ENCODE measurements at regions not wholly inside any gene's neighbourhood (a gene's known extent, or its start where the extent isn't known, plus 50 kb on each side); places are given as distances from the start of the nearest gene placed in this dataset.

GRCh38 chr16:52070341-52071057 is 476.4 kb downstream of the TOX3 start:
- H3K4me3 ChIP-seq: no peak overlapping the region
- no peak for DNase-seq
- no peaks in the 10 kb centered on the region for H3K4me1 ChIP-seq
- intact Hi-C loops (cut with micrococcal nuclease): no loop called here
- no peak overlapping the region for H3K27ac ChIP-seq (replicated peaks)
- TF ChIP-seq, protein P1, sequence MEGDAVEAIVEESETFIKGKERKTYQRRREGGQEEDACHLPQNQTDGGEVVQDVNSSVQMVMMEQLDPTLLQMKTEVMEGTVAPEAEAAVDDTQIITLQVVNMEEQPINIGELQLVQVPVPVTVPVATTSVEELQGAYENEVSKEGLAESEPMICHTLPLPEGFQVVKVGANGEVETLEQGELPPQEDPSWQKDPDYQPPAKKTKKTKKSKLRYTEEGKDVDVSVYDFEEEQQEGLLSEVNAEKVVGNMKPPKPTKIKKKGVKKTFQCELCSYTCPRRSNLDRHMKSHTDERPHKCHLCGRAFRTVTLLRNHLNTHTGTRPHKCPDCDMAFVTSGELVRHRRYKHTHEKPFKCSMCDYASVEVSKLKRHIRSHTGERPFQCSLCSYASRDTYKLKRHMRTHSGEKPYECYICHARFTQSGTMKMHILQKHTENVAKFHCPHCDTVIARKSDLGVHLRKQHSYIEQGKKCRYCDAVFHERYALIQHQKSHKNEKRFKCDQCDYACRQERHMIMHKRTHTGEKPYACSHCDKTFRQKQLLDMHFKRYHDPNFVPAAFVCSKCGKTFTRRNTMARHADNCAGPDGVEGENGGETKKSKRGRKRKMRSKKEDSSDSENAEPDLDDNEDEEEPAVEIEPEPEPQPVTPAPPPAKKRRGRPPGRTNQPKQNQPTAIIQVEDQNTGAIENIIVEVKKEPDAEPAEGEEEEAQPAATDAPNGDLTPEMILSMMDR (IDR thresholded peaks at IDR 0.05; ENCODE audit: borderline replicate concordance): no peak
- H3K27me3 ChIP-seq (ENCODE audit: low read depth): peaks cover 6% of the 10 kb centered on the region
- peaks cover 4% of the 10 kb centered on the region for H3K9me3 ChIP-seq (replicated peaks)
- H3K36me3 ChIP-seq: no peaks in the 10 kb centered on the region

DNA sequence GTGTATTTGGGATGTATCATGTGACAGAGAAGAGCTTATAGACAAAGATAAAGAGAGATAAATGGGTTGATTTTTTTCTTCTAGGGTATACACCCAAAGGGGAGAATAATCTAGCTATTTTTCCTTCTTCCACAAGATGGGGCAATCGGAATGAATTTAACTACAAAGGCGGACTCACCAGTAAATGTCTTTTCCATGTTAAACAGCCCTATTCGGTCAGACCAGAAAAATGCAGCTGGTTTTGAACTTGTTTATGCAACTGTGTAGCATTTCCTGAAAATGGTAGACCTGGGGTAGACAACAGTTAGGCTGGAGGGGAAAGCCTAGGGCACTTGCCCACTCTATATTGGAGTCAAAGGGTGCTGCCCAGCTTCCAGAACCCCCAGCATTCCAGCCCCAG is 477.1 kb downstream of the TOX3 start:
- no peaks in the 10 kb centered on the region for H3K4me1 ChIP-seq
- peaks cover 11% of the 10 kb centered on the region for H3K9me3 ChIP-seq (replicated peaks)
- TF ChIP-seq, protein P1 (IDR thresholded peaks at IDR 0.05; ENCODE audit: borderline replicate concordance): peak; percentile 32
- intact Hi-C loops (cut with micrococcal nuclease): no loop called here
- no peak for DNase-seq
- H3K27ac ChIP-seq (replicated peaks): no peak overlapping the region
- no peak overlapping the region for H3K4me3 ChIP-seq
- no peaks in the 10 kb centered on the region for H3K36me3 ChIP-seq
- peaks cover 6% of the 10 kb centered on the region for H3K27me3 ChIP-seq (ENCODE audit: low read depth)

DNA sequence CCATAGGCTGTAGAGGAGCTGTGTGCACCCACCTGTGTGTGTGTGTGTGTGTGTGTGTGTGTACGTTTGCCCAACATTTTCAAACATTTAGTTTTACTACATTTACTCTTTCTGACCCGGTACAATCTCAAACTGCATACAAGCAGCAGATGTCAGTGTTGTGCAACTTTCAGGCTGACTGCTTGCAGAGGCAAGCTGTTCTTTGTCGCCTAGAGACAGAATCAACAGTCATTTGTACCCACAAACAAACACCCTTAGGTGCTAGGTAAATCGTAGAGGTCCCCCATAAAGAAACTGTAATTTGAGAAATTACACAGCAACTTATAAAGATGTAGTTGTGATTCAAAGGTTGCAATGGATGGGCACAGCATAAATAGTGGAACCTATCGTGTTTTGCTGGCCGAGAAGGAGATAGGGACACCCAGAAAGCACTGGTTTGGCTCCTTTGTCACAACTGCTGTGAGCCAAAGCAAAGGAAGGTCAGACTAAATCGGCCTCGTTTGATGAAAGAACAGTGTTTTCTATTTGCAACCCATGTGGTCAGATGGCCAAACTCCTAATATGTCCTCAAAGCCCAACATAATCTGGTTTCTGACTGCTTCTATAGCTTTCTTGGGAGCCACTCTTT is 478.4 kb downstream of the TOX3 start:
- H3K9me3 ChIP-seq (replicated peaks): peaks cover 15% of the 10 kb centered on the region
- H3K27ac ChIP-seq (replicated peaks): no peak overlapping the region
- H3K27me3 ChIP-seq (ENCODE audit: low read depth): peaks cover 6% of the 10 kb centered on the region
- intact Hi-C loops (cut with micrococcal nuclease): no loop called here
- H3K4me3 ChIP-seq: no peak overlapping the region
- H3K4me1 ChIP-seq: no peaks in the 10 kb centered on the region
- no peaks in the 10 kb centered on the region for H3K36me3 ChIP-seq
- TF ChIP-seq, protein P1 (IDR thresholded peaks at IDR 0.05; ENCODE audit: borderline replicate concordance): peak; percentile 49
- DNase-seq: no peak

DNA sequence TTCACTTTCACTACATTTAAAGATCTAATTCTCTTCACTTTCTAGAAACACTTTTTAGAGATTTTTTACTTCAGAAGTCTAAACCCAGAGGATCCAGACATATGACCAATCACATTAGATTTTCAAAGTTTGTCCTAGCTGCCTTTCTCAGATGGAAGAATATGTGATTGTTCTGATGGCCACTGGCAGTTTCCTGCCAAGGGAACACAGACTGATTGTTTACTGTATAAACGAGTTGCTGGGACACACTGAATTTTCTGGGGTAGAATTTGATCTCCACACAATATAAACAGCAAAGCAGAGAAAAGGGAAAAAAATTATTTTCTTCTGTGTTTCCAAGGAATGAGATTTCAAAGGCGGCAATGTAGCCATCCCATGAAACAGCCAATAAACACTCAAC is 480.0 kb downstream of the TOX3 start:
- DNase-seq: no peak
- intact Hi-C loops (cut with micrococcal nuclease): no loop called here
- H3K36me3 ChIP-seq: no peaks in the 10 kb centered on the region
- peaks cover 15% of the 10 kb centered on the region for H3K9me3 ChIP-seq (replicated peaks)
- TF ChIP-seq, protein P1 (IDR thresholded peaks at IDR 0.05; ENCODE audit: borderline replicate concordance): no peak
- no peak overlapping the region for H3K27ac ChIP-seq (replicated peaks)
- no peaks in the 10 kb centered on the region for H3K4me1 ChIP-seq
- peaks cover 6% of the 10 kb centered on the region for H3K27me3 ChIP-seq (ENCODE audit: low read depth)
- H3K4me3 ChIP-seq: no peak overlapping the region

GRCh38 chr16:52056259-52056658 is 490.7 kb downstream of the TOX3 start:
- intact Hi-C loops (cut with micrococcal nuclease): no loop called here
- TF ChIP-seq, protein P1 (IDR thresholded peaks at IDR 0.05; ENCODE audit: borderline replicate concordance): no peak
- DNase-seq: no peak
- Histone ChIP-seq H3K27me3 (ENCODE audit: low read depth) (no peaks in the 10 kb centered on the region), H3K9me3 (replicated peaks) (no peaks in the 10 kb centered on the region), H3K36me3 (no peaks in the 10 kb centered on the region), H3K4me1 (no peaks in the 10 kb centered on the region), H3K27ac (replicated peaks) (no peak overlapping the region), H3K4me3 (no peak overlapping the region)

Data from left ventricle myocardium inferior (tissue), 1 donor.